HG03378 (cell line): ENCODE measurements at regions not wholly inside any gene's neighbourhood (a gene's known extent, or its start where the extent isn't known, plus 50 kb on each side); places are given as distances from the start of the nearest gene placed in this dataset.

Experiments
- ATAC-seq: cut with Tn5 transposase; IDR thresholded peaks from one replicate; pipeline ENCODE4 v1.9.1; 2021; ENCODE audit warnings: mild to moderate bottlenecking, moderate library complexity; ENCODE audit not compliant: unreplicated experiment

- ATAC-seq = no peak
Observed at GRCh38 chr4:114173968-114174367, 194.5 kb upstream of the ARSJ start.

GRCh38 chr4:114177628-114178027 is 198.2 kb upstream of the ARSJ start:
- no peak for ATAC-seq

GRCh38 chr4:114178392-114178791 is 198.9 kb upstream of the ARSJ start:
- ATAC-seq = no peak

- ATAC-seq = no peak
Observed at GRCh38 chr4:114180481-114180880, 201.0 kb upstream of the ARSJ start.

GRCh38 chr4:114184901-114185300 is 205.5 kb upstream of the ARSJ start:
- ATAC-seq = no peak

GRCh38 chr4:114187592-114187991 is 208.1 kb upstream of the ARSJ start:
- no peak for ATAC-seq

GRCh38 chr4:114191496-114191895 is 212.0 kb upstream of the ARSJ start:
- ATAC-seq = no peak

GRCh38 chr4:114192854-114193253 is 213.4 kb upstream of the ARSJ start:
- ATAC-seq = no peak

- ATAC-seq = no peak
Observed at GRCh38 chr4:114193624-114194399, 214.4 kb upstream of the ARSJ start.

GRCh38 chr4:114196606-114197005 is 217.2 kb upstream of the ARSJ start:
- ATAC-seq = no peak

GRCh38 chr4:114200026-114200425 is 220.6 kb upstream of the ARSJ start:
- no peak for ATAC-seq

GRCh38 chr4:114205261-114205660 is 225.8 kb upstream of the ARSJ start:
- no peak for ATAC-seq

GRCh38 chr4:114208574-114209151 is 229.2 kb upstream of the ARSJ start:
- ATAC-seq = peak; percentile 39

- ATAC-seq = peak; percentile 83
Observed at GRCh38 chr4:114209584-114209983, 230.1 kb upstream of the ARSJ start.

- ATAC-seq = no peak
Observed at GRCh38 chr4:114211556-114211955, 232.1 kb upstream of the ARSJ start.

GRCh38 chr4:114217150-114217817 is 237.8 kb upstream of the ARSJ start:
- no peak for ATAC-seq

GRCh38 chr4:114223580-114223979 is 244.1 kb upstream of the ARSJ start:
- ATAC-seq = no peak

- ATAC-seq = no peak
Observed at GRCh38 chr4:114225436-114225835, 246.0 kb upstream of the ARSJ start.

- no peak for ATAC-seq
Observed at GRCh38 chr4:114226179-114226578, 246.7 kb upstream of the ARSJ start.

- peak; percentile 94 for ATAC-seq
Observed at GRCh38 chr4:114226968-114227760, 247.7 kb upstream of the ARSJ start.

GRCh38 chr4:114229706-114230105 is 250.3 kb upstream of the ARSJ start:
- no peak for ATAC-seq
